ENCODE measurements at regions not wholly inside any gene's neighbourhood (a gene's known extent, or its start where the extent isn't known, plus 50 kb on each side); places are given as distances from the start of the nearest gene placed in this dataset.

DNA sequence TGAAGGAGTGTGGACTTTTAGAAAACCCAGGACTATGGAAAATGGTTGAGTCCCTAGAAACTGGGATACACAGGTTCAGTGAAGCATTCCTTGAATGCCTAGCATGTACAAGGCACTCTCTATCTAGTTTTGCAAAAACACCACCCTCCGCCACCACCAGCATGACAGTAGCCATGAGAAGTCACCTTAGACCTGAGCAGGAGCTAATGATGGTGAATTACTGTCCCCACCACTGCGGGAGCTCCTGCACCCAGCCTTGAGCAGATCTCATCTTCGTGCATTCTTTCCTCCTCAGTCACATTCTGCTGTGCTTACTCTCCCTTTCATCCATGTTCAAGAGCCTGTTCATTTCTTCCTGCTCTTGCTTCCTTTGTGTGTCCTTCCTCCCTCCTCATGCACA, 86.2 kb upstream of the ZNF516 start:
- Histone ChIP-seq H3K36me3 (ENCODE audit: control insufficient read depth in 2 of 2, extremely low read depth in 1 of 2, insufficient read depth in 2 of 2, low read length in 2 of 2) (no peaks in the 10 kb centered on the region), H3K4me1 (ENCODE audit: control insufficient read depth, extremely low read depth, insufficient read depth, low read length) (no peaks in the 10 kb centered on the region), H4K20me1 (replicated peaks; ENCODE audit: control insufficient read depth, extremely low read depth, insufficient read depth, low read length) (no peaks in the 10 kb centered on the region), H2AFZ (ENCODE audit: low read depth, low read length) (no peak overlapping the region), H3K9me3 (replicated peaks; ENCODE audit: control insufficient read depth, insufficient read depth, low read length) (no peaks in the 10 kb centered on the region), H3K9me1 (replicated peaks; ENCODE audit: control insufficient read depth, extremely low read depth, insufficient read depth, low read length) (no peaks in the 10 kb centered on the region), H3K27me3 (ENCODE audit: control insufficient read depth in 2 of 2, insufficient read depth in 2 of 2, low read length in 2 of 2) (no peaks in the 10 kb centered on the region), H3K9ac (replicated peaks; ENCODE audit: extremely low read depth, insufficient read depth, low read length) (no peak overlapping the region), H3K4me2 (ENCODE audit: insufficient read depth, low read length) (no peak overlapping the region), H3K27ac (ENCODE audit: insufficient read depth, low read depth, low read length) (no peak overlapping the region), H3K4me3 (replicated peaks in 1 of 3; ENCODE audit: insufficient read depth in 1 of 3, low read depth in 1 of 3, low read length in 3 of 3) (no peak overlapping the region), H3K79me2 (ENCODE audit: control insufficient read depth, insufficient read depth, low read length) (no peaks in the 10 kb centered on the region)
- no peak for TF ChIP-seq POLR2A (IDR thresholded peaks at IDR 0.05; ENCODE audit: low read depth, low read length)
- TF ChIP-seq, protein P1, sequence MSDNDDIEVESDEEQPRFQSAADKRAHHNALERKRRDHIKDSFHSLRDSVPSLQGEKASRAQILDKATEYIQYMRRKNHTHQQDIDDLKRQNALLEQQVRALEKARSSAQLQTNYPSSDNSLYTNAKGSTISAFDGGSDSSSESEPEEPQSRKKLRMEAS (IDR thresholded peaks at IDR 0.05; ENCODE audit: insufficient read depth, insufficient read length) = no peak
- no peak for TF ChIP-seq JUN (IDR thresholded peaks at IDR 0.05; ENCODE audit: borderline replicate concordance, insufficient read depth, insufficient read length, low read depth)
- no peak for TF ChIP-seq FOS (IDR thresholded peaks at IDR 0.05; ENCODE audit: borderline replicate concordance, insufficient read depth, low read length)
- no peak for TF ChIP-seq MYC (IDR thresholded peaks at IDR 0.05; ENCODE audit: low read depth, low read length)
- no peak for TF ChIP-seq GATA2 (IDR thresholded peaks at IDR 0.05; ENCODE audit: insufficient read depth, insufficient read length, low read depth, low read length)
- no peak for TF ChIP-seq EZH2 (IDR thresholded peaks at IDR 0.05; ENCODE audit: borderline replicate concordance, low read depth, low read length, severe bottlenecking)
- TF ChIP-seq, protein P2, sequence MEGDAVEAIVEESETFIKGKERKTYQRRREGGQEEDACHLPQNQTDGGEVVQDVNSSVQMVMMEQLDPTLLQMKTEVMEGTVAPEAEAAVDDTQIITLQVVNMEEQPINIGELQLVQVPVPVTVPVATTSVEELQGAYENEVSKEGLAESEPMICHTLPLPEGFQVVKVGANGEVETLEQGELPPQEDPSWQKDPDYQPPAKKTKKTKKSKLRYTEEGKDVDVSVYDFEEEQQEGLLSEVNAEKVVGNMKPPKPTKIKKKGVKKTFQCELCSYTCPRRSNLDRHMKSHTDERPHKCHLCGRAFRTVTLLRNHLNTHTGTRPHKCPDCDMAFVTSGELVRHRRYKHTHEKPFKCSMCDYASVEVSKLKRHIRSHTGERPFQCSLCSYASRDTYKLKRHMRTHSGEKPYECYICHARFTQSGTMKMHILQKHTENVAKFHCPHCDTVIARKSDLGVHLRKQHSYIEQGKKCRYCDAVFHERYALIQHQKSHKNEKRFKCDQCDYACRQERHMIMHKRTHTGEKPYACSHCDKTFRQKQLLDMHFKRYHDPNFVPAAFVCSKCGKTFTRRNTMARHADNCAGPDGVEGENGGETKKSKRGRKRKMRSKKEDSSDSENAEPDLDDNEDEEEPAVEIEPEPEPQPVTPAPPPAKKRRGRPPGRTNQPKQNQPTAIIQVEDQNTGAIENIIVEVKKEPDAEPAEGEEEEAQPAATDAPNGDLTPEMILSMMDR (IDR thresholded peaks at IDR 0.05; ENCODE audit: extremely low read depth in 1 of 2, insufficient read depth in 1 of 2, low read depth in 1 of 2, low read length in 2 of 2) = no peak
- TF ChIP-seq POLR2AphosphoS5 (IDR thresholded peaks at IDR 0.05; ENCODE audit: insufficient read depth, low read depth, low read length) = no peak
- DNase-seq (ENCODE audit: low read depth, low spot score) = no peak
- ChIA-PET CTCF (no interaction called here), POLR2A (no interaction called here)
- FAIRE-seq = no peak
- BruUV-seq (replicated peaks) = no TSS peak
- intact Hi-C loops (cut with micrococcal nuclease) (no loop called here), dilution Hi-C loops (cut with MboI; ENCODE audit: extremely low pct_ligation_motif_present, low sequenced_read_pairs) (no loop called here)
